ENCODE measurements at regions not wholly inside any gene's neighbourhood (a gene's known extent, or its start where the extent isn't known, plus 50 kb on each side); places are given as distances from the start of the nearest gene placed in this dataset.

DNA sequence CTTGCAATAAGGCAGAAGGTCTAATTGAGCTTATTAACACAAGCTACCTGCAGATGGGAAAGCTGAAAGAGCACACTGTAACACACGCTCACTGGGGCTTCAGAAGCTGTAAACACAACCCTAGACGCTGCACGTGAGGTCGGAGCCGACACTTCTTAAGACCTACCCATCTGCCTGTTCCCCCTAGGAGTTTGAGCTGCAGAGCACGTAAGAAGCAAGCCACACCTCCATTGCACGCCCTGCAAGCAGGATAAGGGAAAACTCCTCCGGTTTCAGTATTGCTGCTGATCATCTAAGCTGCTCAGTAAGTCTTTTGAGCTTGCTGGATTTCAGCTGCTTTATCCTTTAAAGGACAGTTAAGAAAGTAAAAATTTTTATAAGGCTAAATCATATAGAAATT is 244.0 kb upstream of the ZWINT start:
- DNase-seq (ENCODE audit: low spot score) = no peak

GRCh38 chr10:56604624-56605023 is 243.6 kb upstream of the ZWINT start:
- no peak for DNase-seq (ENCODE audit: low spot score)

- DNase-seq (ENCODE audit: low spot score) = no peak
Measured at GRCh38 chr10:56599201-56599600, 238.1 kb upstream of the ZWINT start.

DNA sequence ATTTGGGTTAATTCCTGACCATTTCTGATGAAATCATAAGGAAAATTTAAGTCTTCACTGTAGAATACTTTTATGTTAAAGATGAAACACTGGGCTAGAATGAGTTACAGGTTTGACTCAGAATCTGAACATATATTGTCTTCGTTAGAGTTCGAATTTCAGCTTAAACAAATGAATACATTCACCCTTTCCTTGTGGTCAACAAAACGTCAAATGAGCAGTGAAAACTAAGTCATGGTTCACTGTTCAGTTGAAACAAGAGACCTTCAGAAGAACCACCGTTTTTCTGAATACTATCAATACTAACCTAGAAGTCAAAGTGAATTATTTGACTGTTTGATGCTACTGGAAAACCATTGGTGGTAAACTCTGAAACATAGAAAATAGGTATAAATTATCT is 235.2 kb upstream of the ZWINT start:
- no peak for DNase-seq (ENCODE audit: low spot score)

DNA sequence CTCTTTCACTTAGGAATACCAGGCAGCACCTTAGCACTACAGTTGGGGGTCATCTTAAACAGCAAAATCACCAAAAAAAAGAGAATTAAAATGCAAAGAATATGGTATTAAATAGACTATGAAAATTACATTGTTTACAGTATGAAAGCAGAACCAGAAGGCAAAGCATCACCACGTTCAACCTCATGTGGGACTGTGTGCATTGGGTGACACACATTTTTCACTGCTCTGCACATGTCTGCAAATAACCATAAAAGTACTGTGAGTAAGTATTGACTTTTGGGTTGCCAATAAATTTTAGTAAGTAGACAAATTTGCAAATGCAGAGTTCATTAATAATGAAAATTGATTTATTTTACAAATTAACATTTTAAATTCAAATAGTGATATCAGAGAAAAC is 232.1 kb upstream of the ZWINT start:
- DNase-seq (ENCODE audit: low spot score) = no peak

- DNase-seq (ENCODE audit: low spot score) = no peak
Measured at GRCh38 chr10:56586461-56586891, 225.4 kb upstream of the ZWINT start.

DNA sequence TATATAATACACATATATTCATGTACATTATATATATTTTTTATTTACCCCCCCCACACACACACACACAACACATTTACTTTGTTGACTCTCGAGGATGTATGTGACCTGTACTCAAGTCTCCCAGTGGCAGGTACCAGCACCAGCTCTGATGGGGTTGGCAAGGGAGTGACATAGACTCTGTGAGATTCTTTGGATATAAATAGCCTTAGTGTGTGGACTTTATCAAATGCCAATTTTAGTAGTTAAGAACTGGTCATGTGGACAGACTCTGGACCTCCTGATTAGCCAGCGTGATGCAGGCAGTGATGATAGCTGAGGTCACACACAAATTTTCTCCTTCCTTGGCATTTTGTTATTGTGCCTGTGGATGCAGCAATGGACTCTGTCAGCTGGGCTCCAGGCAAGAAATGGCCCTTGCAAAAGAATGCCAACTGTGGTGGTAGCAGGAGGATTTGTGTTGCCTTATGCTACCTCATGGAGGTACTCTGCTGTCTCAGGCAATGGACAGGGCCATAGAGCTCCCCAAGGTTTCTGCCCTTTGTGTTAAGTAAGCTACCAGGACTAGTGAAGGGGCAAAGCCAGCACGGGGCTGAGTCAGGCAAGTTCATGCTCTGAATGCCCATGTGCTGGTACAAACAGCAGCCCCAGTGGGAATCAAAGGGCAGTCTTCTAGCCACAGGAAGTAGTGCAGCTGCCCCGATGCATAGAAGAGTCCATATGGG is 224.6 kb upstream of the ZWINT start:
- DNase-seq (ENCODE audit: low spot score) = no peak

GRCh38 chr10:56583316-56583715 is 222.3 kb upstream of the ZWINT start:
- no peak for DNase-seq (ENCODE audit: low spot score)

DNA sequence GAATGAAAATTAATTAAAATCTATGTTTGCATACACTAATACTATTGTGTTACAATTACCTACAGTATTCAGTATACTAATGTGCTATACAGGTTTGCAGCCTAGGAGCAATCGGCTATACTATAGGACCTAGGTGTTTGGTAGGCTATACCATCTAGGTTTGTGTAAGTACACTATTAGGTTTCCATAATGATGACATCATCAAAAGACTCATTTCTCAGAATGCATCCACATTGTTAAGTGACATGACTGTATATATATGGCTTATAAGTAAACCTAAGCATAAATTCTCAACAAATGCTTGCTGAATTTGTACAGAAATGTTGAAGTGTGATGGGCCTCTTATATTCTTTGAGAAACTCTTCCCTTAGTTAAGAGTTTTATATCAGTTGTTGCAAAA is 206.5 kb upstream of the ZWINT start:
- no peak for DNase-seq (ENCODE audit: low spot score)

GRCh38 chr10:56561336-56561735 is 200.3 kb upstream of the ZWINT start:
- no peak for DNase-seq (ENCODE audit: low spot score)

DNA sequence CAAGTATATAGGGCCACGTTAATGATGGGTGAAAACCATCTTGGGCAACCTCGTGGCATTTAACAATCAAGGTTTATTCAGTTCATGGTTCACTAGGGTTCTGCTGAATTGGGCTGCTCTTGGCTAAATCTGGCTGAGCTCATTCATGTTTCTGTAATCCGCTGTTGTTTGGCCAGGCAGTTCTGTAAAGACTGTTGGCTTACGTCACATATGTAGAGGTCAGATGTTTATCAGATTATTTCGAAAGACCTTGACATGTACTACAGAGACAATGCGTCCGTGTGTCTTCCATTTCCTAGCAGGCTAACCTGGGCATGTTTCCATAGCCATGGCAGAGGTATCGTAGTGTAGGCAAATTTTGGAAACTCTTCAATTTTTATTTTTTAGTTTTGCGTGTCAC is 190.0 kb upstream of the ZWINT start:
- no peak for DNase-seq (ENCODE audit: low spot score)

DNA sequence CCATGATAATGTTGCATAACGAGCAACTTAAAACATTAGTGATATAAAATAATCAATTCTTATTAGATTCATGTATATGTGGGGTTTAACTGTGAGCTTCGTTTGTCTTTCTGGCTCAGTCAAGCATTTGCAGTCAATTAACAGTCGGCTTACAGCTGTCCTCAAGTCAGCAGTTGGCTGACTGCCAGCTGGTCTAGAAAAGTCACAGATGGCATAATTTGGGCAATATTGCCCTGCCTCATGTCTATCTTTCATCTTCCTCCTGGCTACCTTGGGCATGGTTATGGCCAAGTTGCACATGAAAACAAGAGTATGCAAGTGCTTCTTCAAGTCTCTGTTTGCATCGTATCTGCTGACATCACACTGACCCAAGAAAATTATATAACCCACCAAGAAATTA is 186.1 kb upstream of the ZWINT start:
- DNase-seq (ENCODE audit: low spot score) = no peak

- no peak for DNase-seq (ENCODE audit: low spot score)
Measured at GRCh38 chr10:56537984-56538383, 176.9 kb upstream of the ZWINT start.

DNA sequence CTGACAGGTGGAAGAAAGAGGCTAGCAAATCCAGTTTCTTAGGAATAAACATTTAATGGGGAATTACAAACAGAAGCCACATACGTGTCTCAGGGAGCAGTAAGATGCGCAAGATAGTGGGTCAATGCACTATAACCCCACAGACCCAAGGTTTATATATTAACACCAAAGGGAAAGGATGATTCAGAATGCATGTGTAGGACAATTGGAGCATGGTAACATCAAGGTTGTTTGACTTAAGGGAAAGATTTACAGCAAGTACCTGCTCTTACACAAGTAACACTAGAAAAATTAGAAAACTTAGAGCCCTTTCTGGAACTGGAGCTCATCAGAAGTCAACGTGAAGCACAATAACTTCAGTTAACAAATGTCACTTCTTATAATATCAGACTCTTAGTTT is 161.1 kb upstream of the ZWINT start:
- DNase-seq (ENCODE audit: low spot score) = no peak

GRCh38 chr10:56508562-56508961 is 147.5 kb upstream of the ZWINT start:
- no peak for DNase-seq (ENCODE audit: low spot score)

DNA sequence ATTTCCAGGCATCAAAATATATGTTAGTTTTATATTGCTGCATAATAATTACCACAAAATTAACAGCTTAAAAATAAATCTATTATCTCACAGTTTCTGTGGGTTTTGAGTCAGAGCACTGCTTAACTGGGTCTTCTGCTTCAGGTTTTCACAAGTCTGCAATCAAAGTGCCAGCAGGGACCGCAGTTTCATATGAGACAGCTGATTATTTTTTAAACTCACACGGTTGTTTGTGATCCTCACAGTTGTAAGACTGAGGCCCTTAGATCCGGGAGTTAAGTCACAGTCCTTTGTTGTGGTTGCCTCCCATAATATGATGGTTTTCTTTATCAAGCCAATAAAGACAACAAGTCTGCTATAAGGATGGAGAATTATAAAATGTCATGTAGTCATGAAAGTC is 146.0 kb upstream of the ZWINT start:
- no peak for DNase-seq (ENCODE audit: low spot score)

DNA sequence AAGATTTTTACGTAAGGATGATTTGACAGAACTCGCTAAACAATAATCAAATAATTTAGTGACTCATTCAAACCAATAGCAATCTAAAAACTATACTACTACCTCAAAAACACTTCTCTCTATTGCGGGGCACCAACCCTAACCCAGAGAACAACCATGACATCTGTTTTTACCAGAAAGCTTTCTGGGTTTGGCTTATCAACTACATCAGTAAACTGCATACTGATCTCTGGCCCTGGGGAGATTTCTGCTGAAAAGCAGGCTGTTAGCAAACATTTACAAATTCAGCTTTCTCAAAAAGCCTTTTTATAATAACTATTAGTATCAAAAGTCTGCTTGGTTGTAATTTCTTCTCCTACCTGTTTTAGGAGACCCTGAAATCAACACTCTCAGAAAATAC is 144.5 kb upstream of the ZWINT start:
- no peak for DNase-seq (ENCODE audit: low spot score)

GRCh38 chr10:56496186-56496486 is 135.1 kb upstream of the ZWINT start:
- DNase-seq (ENCODE audit: low spot score) = no peak

GRCh38 chr10:56487746-56488145 is 126.7 kb upstream of the ZWINT start:
- no peak for DNase-seq (ENCODE audit: low spot score)

- no peak for DNase-seq (ENCODE audit: low spot score)
Measured at GRCh38 chr10:56481521-56482091, 120.5 kb upstream of the ZWINT start.

DNA sequence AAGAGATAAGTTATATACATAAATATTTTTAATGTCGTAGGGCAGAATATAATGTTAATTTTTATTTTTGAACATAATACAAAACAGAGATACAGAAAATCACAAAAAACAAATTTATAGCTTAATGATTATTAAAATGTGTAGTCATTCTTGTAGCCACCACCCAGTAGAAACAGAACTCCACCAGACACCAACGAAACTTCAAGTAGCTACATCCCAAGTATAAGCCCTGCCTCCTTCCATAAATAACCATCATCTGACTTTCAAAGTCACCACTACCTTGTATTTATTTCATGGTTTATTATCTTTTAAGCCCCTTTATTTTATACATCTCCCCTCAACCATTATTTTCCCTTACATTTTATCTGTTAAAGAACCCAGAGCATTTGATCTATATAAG is 111.9 kb upstream of the ZWINT start:
- no peak for DNase-seq (ENCODE audit: low spot score)

DNA sequence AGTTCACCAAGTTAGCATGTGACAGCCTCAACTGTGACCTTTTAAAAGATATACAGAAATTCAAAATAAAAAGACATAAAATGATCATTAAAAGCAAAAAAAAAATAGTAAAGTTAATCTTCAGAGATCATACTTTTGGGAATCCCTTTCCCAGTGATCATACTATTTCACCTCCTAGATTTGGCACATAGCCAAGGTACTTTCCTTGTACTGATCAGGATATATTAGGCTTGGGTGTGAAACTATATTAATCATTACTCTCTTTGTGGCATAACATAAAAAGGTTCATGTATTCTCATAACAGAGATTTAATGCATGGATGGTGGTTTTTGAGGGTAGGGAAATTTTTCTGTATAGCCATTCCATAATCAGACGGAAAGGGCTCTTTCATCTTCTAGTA is 109.6 kb upstream of the ZWINT start:
- DNase-seq (ENCODE audit: low spot score) = no peak

DNA sequence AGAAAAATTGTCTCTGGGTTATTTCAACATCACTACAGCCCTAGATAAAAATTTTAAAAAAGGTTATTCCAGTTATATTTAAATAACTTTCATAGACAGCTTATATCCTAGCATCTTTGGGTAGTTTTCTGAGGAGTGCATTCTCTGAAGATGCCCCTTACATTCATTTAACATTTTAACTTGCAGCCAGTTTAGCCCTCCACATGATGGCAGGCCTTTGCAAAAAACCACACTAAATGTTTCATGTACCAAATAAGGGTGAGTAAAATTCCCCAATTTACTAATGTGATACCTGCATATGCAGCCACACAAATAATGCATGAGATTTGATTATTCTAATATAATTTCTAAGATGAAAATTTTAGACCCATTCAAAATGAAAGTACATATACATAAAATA is 108.4 kb upstream of the ZWINT start:
- DNase-seq (ENCODE audit: low spot score) = no peak

DNA sequence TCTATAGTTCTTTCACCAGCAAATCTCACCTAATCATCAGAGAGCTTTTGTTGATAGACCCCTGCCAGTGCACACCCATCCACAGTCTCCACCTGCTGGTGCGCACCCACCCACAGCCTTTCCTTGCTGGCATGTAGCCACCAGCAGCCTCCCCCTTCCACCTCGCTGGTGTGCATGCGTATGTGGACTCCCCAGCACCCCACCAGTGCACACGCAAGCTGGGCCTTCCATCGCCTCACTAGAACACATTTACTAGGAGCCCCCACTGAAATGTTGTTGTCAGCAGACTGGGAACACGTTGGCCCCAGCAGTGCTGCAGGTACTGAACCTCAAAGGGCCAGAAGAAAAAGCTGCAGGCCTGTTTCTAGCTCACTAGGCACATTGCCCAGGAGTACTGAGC is 104.9 kb upstream of the ZWINT start:
- no peak for DNase-seq (ENCODE audit: low spot score)

GRCh38 chr10:56449770-56450169 is 88.7 kb upstream of the ZWINT start:
- DNase-seq (ENCODE audit: low spot score) = no peak

All from hepatic stellate cell (primary cell).